Stimulated activated CD4-positive, alpha-beta T cell treated with anti-CD3 and anti-CD28 coated beads, Interleukin-1b, Interleukin-23, amount 100 ng/mL, for 1 hour (primary cell): ENCODE measurements at regions not wholly inside any gene's neighbourhood (a gene's known extent, or its start where the extent isn't known, plus 50 kb on each side); places are given as distances from the start of the nearest gene placed in this dataset.

ENCODE experiments used
- DNase-seq, 2 donors: peaks; one replicate each; pipeline ENCODE4 v3.0.0-alpha.2; 2020; ENCODE audit warnings: low read depth in 2 of 2

- no peak for DNase-seq
Measured at GRCh38 chr5:52674815-52675545, 112.7 kb upstream of the ITGA1 start.

- no peak for DNase-seq
Measured at GRCh38 chr5:52682492-52682891, 105.2 kb upstream of the ITGA1 start.

GRCh38 chr5:52684051-52684450 is 103.7 kb upstream of the ITGA1 start:
- no peak for DNase-seq

- DNase-seq: no peak
Measured at GRCh38 chr5:52685566-52685965, 102.2 kb upstream of the ITGA1 start.

GRCh38 chr5:52685971-52686370 is 101.7 kb upstream of the ITGA1 start:
- DNase-seq: no peak

GRCh38 chr5:52690236-52690768 is 97.4 kb upstream of the ITGA1 start:
- no peak for DNase-seq

GRCh38 chr5:52692039-52692438 is 95.7 kb upstream of the ITGA1 start:
- DNase-seq: no peak

GRCh38 chr5:52692606-52693005 is 95.1 kb upstream of the ITGA1 start:
- DNase-seq: no peak

- no peak for DNase-seq
Measured at GRCh38 chr5:52693280-52693679, 94.4 kb upstream of the ITGA1 start.

- no peak for DNase-seq
Measured at GRCh38 chr5:52693836-52694235, 93.9 kb upstream of the ITGA1 start.

GRCh38 chr5:52694648-52695047 is 93.1 kb upstream of the ITGA1 start:
- DNase-seq: no peak

- no peak for DNase-seq
Measured at GRCh38 chr5:52702877-52703276, 84.8 kb upstream of the ITGA1 start.

- no peak for DNase-seq
Measured at GRCh38 chr5:52703321-52703720, 84.4 kb upstream of the ITGA1 start.

- no peak for DNase-seq
Measured at GRCh38 chr5:52705720-52706119, 82.0 kb upstream of the ITGA1 start.

GRCh38 chr5:52706775-52707174 is 80.9 kb upstream of the ITGA1 start:
- DNase-seq: no peak

GRCh38 chr5:52707616-52708015 is 80.1 kb upstream of the ITGA1 start:
- no peak for DNase-seq

- DNase-seq: no peak
Measured at GRCh38 chr5:52708463-52708862, 79.3 kb upstream of the ITGA1 start.

GRCh38 chr5:52709167-52709925 is 78.4 kb upstream of the ITGA1 start:
- no peak for DNase-seq

- no peak for DNase-seq
Measured at GRCh38 chr5:52710310-52710971, 77.3 kb upstream of the ITGA1 start.

- no peak for DNase-seq
Measured at GRCh38 chr5:52710972-52711596, 76.6 kb upstream of the ITGA1 start.

- DNase-seq: no peak
Measured at GRCh38 chr5:52712354-52712753, 75.4 kb upstream of the ITGA1 start.
